Activated T-helper 1 cell treated with Interleukin-2 at 50 U/mL for 16 hours (primary cell): ENCODE measurements at regions not wholly inside any gene's neighbourhood (a gene's known extent, or its start where the extent isn't known, plus 50 kb on each side); places are given as distances from the start of the nearest gene placed in this dataset.

Experiments
- DNase-seq: peaks from one replicate; pipeline ENCODE4 v3.0.0-alpha.2; 2020; ENCODE audit warnings: low read depth

DNA sequence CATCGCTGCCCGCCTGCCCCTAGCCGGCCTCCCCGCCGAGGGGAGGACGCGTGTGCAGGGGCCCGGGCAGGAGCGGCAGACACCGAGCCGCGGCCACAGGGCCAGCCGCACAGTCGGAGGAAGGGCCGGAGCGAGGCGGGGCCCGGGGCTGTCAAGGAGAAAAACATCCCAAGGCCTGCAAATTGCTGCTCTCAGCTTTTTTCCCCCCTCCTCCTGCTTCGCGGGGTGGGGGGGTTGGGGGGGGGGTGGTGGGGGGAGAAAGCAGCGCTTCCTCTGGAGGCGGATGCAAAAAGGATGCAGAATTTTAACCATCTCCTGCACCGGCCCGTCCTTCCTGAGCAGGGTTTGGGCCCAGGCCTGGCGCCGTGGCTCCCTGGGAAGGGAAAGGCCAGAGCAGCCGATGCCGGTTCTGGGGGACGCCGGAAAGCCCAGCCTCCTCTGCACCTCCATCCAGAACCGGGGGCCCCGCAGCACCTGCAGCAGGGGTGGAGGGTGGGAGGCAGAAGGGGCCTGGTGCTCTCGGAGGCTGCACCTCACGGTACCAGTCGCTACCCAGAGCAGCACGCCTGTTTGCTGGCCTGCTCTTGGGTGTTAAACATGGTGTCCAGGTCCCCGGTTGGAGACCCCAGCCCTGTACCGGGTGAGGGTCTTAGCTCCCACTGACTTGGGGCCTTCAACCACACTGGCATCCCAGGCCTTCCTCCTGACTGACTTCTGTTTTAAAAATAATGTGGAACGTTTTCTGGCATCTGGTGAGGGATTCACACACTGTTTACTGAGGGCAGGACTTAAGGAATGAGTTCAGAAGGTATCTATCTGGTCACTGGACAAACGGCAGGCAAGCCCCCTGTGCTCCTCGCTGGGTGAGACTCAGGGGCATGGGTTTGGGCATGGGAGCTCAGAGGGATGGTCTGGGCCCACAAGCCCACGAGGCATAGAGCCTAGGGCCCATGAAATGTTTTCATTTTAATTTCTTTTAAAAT lies 77.4 kb upstream of the WNT7B start:
- DNase-seq = no peak

DNA sequence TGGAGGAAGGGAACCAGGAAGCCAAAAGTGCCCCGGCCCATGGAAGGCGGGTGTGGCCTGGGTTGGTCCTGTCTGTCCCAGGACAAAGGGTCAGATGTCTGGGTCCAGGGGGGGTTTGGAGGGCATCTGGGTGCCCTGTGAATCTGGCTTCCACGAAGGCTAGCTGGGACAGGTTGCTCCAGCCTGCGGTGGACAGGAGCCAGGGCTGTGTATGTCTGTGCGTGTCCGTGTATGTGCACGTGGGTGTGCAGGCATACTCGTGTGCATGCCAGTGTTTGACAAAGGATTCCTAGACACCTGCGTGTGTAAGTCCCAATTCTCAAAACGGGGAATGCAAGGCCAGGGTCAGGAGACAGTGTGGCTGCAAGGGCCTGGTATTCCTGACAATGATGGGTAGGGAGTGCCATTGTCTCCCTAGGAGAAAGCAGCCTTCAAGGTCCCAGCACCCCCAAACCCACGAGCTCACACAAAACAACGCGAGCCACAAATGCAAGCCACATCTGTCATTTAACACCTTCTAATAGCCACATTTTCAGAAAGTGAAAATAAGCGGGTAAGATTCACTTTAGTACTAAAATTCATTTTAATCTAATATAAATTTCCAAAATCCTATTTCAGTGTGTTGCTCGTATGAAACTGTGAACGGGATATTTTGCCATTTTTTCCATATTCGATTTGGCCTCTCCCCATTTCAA lies 78.4 kb upstream of the WNT7B start:
- DNase-seq = no peak

DNA sequence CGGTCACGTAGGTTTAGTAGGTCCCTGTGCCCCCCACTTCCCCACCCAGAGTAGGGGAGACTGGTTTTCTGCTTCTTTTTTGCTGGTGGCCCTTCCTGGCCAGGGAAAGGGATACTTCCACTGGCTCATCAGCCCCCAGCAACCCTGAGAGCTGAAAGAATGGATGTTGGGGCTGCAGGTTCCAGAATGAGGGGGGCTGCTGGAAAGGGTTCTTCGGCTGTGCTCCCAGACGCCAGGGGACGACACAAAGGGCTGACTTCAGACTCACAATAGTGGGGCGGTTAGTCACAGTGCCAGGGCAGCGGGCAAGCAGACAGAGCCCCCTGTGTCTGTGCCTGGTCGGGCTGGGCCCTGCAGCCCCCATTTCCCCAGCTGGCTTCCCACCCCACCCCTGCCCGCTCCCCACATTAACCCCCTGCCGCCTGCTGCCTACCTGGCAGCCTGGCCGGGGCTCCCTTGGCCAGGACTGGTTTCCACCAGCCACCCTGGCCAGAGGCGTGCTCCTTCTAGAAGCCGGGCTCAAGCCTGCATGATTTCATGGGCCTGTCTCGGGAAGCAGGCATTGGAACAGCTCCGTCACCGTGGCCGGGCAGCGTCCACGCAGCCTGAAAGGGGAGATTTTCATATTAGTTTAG lies 79.1 kb upstream of the WNT7B start:
- DNase-seq = no peak

DNA sequence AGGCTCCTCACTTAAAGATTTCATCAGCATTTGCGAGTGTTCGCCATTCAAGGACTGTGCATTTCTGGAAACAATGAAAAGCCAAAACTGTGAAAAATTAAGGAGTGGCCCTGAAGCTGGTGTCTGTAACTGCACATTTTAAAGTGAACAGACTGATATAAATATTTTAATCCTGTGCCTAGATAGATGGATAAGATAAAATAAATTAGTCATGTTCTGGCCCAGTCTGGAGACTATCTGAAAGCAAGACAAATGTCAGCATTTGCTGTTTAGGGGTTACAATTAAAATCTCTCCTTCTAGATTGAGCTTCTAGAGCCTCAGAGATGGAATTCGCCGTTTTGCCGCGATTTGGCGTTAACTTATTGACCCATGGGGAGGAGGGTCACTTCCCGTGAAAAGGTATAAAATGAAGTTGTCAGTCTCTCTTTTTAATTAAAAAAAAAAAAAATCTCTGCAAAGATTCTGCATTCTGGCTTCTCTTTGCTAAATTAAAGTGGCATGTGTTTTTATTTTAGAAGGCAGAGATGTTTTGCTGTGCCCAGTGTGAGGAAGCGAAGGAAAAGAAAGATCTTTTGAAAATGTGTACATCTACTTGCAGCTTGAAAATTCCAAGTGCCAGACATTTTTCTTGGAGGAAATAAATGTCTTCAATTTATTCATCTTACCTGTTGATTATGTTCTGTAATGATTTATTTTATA lies 79.7 kb upstream of the WNT7B start:
- DNase-seq = no peak

DNA sequence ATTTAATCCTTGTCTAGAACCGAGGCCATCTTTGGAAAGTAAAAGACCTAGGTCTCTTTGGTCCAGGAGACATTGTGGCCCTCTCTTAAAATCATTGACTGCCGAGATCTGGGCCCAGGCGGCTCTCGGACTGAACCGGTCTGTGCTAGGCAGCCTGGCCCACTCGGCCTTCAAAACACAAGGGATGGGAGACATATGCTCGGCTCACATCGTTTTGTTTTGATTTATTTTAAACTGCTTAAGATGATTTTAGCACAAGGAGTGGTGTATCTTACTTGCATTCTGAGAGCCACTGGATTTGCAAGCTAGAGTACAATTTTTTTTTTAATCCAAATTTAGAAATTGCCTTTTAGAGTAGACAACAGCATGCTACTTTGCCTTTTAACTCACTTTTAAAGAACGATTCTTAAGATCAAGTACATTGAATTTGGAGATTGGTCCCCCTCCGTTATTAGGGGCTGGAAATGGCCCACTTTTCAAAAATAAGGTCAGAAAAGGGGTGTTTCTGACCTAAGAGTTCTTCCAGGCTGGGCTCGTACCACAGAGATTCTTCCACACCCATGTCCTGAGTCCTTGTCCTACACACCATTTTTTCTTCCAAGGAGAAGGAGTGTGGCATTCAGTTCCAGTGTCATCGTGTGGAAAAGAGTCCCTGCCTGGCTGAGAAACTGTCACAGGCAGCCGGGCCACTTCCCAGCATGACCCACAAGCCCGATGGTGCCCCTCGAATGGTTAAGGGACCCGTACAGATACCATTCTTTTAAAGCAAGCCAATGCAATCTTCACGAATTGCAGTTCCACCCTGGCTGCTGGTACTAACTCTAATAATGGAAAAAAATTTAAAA lies 80.5 kb upstream of the WNT7B start:
- no peak for DNase-seq

DNA sequence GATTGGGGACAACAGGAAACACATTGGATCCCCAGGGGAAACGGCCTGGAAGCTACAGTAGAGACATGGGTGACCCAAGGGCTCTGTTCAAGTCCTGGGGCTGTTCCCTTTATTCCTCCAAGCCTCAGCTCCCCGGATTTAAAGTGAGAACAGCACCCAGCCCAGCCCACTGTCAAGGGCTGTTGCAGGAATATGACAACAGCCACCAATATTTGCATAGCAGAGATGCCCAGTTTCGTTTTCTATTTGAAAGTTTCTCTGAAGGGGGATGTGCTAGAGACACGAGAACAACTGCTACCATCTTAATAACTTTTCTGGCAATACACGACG lies 81.1 kb upstream of the WNT7B start:
- no peak for DNase-seq

DNA sequence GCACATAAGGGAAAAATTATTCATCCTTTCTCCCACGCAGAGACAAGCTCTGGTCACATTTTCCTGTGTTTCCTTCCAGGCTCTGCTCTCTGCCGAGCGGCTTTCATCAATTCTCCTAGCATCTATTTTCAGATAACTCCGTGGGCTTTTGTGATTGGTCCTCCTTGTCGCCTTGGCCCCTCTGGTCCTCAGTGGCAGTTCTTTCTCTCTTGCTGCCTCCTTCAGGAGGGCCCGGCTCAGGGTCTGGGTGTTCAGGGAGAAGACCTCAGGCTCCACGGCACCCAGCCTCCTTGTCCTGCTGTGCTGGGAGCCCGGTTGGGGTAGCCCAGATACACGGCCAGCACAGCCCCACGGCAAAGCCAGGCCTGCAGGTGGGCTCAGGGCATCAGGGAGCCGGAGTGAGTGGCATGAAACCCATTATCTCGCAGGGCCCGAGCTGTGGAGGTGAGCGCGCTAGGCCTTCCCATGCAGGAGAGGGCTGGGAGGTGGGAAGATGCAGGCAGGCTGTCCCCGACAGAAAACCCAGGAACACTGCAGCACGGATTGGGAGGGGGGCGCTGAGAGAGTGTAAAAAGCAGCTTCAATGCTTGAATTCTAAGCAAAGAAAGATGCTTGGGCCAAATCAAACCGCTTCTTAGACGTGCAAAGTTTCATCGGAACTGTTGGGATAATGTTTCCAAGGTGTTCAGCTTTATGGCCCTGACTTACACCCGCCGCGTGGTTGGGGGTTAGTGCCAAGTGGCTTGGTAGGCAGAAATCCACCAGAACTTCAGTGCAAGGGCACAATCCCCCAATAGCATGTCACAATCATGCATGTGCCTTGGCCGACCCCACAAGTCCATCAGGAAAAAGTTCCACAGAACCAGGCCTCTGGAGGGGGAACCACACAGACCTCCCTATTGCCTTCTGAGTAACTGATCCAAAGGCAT lies 81.9 kb upstream of the WNT7B start:
- DNase-seq = no peak

DNA sequence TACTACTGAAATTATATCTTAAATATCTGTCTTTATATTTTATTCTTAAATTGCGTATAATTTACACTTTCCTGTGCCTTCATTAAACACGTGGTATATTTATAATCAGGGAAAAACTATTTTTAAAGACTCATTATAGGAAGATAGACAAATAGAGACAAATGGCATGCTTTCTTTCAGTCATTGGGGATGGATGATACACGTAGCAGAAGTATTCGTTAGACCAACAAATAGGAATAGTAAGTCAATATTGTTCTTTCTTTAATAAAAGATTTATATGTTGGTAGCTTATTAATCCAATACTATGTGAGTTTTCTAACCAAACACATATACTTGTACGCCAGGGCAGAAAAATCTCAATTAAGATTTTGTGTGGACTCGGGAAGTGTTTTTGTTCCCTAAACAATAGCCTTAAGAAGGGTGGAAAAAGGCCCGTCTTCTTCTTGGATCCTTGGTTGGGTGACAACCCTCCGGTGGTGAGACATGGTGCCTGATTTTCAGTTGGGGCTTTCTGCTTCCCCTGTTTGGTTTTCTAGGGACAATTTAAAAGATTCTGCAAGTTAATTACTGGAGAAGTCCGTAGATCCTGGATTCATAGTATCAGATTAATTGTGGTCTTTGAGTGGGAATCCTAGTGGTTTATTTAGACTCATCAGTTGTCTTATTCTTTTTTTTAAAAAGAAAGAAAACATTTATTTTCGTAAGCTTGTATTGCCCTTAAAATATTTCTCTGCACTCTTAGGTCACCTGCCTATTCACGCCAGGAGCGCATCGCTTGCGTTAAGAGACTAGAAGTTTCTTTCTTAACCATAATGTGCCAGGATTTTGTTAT lies 83.5 kb upstream of the WNT7B start:
- no peak for DNase-seq

DNA sequence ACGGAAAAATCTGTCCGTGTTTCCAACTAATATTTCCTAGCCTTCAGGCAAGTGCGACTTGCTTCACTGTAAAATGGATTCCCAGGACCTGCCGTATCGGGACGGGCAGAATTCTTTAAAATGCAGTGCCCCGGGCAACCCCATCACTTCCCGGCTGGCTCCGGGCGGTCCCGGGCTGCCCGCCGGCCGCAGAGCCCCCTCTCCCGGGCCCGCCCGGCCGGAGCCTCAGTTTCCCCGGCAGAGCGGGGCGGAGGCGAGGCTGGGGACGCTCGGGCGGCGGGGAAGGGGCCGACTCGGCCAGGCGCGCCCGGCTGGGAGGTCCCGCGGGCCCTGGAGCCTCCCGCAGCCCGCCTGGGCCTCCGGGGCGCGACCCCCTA lies 84.2 kb upstream of the WNT7B start:
- DNase-seq = no peak

DNA sequence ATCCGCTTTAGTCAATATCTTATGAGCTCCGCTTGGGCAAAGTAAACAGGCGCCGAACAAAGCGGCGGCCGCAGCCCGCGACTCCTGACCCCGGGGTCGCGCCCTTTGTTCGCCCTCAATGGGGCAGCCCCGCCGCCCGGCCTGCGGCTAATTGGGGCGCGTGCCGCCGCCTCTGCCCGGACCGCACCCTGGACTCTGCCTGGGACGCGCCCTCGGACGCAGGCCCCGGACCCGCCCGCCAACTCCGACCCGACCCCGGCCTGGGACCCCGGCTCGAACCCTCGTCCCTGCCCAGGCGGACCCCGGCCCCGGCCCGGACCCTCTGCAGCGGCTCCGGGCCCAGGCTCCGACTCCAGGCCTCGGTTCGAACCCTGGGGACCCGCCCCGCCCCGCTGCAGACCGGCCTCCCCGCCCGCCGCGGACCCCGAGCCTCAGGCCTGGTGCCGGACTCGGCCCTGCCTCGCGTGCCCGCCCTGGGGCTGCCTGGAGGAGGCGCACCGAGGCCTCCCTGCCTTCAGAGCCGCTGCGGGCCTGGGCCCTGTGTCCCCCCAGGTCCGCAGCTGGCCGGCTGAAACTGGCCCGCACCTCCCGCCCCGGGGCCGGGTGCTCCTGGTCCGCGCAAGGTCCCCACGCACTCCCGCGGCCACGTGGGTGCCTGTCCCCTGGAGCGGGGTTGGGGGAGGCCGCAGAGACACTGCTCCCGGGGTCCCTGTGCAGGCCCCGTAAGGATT lies 84.7 kb upstream of the WNT7B start:
- no peak for DNase-seq

DNA sequence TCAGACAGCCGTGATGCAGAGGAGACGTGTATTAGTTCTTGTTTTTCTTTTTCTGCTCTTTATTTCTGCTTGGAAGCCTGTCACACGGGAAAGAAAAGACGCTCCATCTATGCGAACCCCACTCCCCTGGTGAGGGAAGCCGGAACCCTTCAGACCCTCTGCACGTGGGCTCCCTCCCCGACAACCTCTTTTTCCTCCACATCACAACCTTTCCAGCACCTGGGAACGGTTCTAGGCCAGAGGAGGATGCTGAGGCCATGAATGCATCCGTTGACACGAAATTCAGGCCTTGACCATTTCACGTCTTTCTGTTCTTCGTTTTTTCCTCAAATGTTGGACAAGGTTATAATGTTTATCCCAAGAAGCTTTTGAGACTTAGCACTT lies 85.3 kb upstream of the WNT7B start:
- no peak for DNase-seq

DNA sequence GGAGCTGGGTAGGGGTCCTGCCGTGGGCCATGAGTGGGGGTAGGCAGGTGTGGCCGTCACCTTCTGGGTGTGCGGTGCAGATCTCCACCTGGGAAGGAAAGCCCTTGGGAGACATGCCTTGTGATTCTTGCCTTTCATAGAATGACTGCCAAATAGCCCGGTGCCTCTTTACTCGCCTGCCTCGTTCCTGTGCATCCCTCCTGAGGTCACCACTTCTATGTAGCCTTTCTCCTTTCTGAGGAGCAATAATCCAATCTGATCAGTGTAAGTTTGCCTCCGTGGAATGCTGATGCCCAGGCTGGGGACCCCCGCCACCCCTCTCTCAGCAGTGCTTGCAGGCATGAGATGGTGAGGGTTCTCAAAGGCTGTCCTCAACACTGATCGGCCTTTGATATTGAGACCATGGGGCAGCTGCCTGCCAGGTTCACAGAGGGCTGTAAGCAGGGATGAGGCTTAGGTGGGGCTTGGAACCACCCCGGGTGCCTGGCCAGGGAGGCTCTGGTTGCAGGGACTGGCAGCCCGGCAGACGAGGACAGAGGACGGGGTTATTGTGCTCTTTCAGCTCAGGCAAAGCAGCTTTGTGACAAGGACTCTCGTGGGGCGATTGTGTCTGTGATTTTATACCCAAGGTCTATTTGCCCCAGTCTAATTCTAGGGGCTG lies 86.1 kb upstream of the WNT7B start:
- no peak for DNase-seq

DNA sequence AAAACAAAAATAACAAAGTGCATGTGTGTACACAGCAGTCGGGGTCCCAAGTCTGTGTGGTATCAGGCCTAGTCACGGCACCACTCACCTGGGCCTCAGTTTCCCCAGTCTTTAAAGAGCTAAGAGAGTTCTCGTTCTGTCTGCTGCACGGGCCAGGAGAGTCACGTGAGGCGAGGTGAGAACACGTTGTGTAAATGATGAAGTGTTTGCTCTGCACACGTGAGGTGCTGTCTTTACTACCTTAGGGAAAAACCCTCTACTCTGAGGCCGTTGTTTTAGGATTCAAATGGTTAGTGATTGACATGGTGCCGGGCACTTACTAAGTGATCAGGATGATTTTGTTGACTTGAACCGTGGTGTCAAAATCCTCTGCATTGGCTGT lies 86.5 kb upstream of the PPARA start:
- no peak for DNase-seq

DNA sequence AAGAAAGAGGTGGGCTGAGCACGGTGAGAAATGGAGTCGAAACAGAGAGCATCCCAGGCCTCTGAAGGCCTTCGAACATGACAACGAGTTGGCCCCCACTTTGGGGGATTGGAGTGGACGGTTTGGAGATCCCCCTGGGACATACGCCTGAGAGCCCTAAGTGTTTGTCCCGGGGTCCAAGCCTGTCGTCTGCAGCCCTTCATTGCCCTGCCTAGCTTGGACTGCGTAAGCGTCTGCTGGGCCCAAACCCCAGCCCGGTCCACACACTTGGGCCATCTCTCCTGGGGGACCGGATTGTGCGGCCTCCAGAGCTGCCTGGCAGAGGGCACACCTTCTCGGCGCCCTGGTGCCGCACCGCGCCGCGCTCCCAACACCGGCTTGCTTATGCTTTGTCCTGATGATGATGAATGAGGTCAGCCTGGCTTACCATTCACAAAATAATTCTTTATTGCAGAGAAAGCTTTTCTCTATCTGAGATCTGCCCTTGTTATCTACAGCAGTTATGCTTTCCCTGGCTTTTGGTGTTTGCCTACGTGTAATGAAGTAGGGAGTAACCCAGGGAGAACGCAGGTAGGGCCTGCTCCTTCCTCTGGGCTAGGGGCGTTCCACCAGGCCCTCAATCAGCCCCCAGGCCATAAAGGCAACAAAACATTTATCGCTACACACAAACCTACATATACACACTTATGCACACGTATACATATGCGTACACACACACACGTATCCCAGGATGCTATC lies 85.9 kb upstream of the PPARA start:
- no peak for DNase-seq

DNA sequence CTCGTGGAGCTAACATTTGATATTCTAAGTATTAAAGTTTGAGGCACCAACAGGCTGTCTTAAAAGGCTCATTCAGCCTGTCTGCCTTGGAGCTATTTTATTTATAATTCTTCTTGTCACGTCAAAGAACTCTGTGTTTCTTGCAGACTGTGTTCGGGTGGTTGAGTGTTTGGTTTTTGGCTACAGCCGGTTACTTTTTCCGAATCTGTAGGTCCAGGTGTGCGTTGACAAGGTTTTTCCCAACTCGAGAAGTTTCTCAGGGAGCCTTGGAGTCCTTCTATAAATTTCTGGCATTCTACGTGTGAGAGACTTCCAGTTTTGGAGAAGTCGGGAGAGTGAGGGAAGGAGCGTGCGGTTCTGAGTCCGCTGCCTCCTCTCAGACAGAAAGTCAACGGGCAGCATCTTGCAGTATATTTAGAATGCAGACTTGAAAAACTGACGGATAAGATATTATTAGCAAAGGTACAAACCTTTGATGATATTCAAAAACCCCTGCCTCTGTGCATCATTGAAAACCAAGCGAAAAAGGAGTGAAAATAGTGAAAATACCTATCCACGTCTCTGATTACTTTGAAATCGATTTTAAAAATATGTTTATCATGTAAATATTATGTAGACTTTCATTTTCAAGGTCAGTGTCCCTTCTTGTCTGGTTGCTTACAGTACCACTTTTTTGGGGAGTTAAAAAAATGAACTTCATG lies 85.2 kb upstream of the PPARA start:
- no peak for DNase-seq

DNA sequence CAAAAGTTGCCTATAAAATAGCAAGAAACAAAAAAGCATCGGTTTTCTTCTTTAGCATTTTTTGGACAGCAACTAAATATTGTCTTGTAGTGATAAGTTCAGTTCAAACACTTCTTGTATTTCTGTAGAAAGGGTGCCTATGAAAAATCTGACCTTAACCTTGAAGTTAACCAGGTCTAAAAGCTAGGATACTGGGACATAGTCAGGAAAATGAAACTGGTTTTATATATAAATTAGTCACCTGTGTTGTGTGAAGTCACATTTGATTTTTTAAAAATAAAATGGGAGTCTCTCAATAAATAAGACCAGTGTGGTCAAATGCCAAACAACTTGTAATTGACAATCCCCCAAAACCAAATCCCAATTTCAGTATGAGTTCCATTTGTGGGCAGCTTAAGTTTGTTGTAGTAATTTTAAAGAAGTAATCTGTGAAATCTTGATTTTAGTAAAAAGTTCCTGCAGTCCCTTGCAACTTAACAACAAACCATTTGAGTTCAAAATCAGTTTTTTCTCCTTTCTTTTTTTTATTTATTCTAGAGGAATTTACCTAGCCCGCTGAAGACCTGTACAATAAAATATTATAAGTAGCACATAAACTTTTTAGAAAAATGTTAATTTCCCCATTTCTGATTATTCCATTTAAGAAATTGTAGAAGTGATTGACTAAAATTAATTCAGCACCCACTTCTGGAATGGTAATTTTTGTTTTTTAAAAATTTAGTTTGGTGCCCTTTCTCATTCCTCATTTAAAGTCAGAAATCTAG lies 84.5 kb upstream of the PPARA start:
- no peak for DNase-seq
